ENCODE measurements at regions not wholly inside any gene's neighbourhood (a gene's known extent, or its start where the extent isn't known, plus 50 kb on each side); places are given as distances from the start of the nearest gene placed in this dataset.

DNA sequence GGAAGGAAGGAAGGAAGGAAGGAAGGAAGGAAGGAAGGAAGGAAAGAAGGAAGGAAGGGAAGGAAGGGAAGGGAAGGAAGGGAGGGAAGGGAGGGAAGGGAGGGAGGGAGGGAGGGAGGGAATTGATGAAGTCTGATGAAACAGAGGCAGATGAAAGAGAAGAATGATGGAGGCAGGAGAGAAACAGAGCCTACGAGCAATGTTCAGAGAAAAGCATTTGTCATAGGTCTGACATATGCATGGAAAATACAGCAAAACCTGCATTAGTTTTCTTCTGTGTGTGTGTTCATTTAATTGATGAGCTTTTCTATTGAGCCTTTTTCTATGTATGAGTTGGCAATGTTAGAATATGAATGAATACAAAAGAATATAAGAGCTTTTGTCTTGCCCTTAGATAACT lies 343.4 kb downstream of the GXYLT1 start:
- TF ChIP-seq, protein P1, sequence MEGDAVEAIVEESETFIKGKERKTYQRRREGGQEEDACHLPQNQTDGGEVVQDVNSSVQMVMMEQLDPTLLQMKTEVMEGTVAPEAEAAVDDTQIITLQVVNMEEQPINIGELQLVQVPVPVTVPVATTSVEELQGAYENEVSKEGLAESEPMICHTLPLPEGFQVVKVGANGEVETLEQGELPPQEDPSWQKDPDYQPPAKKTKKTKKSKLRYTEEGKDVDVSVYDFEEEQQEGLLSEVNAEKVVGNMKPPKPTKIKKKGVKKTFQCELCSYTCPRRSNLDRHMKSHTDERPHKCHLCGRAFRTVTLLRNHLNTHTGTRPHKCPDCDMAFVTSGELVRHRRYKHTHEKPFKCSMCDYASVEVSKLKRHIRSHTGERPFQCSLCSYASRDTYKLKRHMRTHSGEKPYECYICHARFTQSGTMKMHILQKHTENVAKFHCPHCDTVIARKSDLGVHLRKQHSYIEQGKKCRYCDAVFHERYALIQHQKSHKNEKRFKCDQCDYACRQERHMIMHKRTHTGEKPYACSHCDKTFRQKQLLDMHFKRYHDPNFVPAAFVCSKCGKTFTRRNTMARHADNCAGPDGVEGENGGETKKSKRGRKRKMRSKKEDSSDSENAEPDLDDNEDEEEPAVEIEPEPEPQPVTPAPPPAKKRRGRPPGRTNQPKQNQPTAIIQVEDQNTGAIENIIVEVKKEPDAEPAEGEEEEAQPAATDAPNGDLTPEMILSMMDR (IDR thresholded peaks at IDR 0.05) = no peak
- no peak for TF ChIP-seq POLR2A (IDR thresholded peaks at IDR 0.05)
- TF ChIP-seq EP300 (IDR thresholded peaks at IDR 0.05) = no peak
- no peak for TF ChIP-seq POLR2AphosphoS5 (IDR thresholded peaks at IDR 0.05)
- Histone ChIP-seq H3K27me3 (no peaks in the 10 kb centered on the region), H3K4me1 (no peaks in the 10 kb centered on the region), H3K4me3 (no peak overlapping the region), H3K36me3 (no peaks in the 10 kb centered on the region), H3K27ac (no peak overlapping the region), H3K9me3 (no peaks in the 10 kb centered on the region)
- ATAC-seq (ENCODE audit: low FRiP score in 2 of 2) (no peak), DNase-seq (no peak)
- WGBS, 2 donors = 90 to 95% methylated on average over 1 of the region's 1 CpG

DNA sequence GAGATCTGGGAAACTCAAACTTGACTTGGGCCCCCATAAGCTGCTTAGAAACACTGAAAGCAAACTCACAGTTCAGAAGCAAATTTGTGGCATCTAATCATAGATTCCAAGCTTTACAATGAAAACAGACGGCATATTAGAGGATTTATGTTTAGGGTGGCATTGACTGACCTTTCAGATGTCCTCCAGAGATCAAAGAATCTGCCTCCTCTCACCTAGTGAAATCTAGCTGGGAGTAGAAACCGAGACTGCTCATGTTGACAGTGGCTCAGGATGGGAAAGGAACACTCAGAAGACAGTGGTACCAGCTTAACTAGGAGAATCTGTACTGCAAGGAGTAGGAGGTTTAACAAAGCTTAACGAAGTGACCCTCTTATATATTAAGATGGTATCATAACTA lies 345.0 kb downstream of the GXYLT1 start:
- H3K36me3 ChIP-seq = no peaks in the 10 kb centered on the region
- DNase-seq = no peak
- no peak overlapping the region for H3K4me3 ChIP-seq
- no peaks in the 10 kb centered on the region for H3K9me3 ChIP-seq
- H3K27ac ChIP-seq = no peak overlapping the region
- no peak for ATAC-seq (ENCODE audit: low FRiP score in 2 of 2)
- TF ChIP-seq, protein P1 (IDR thresholded peaks at IDR 0.05) = no peak
- TF ChIP-seq POLR2A (IDR thresholded peaks at IDR 0.05) = no peak
- no peak for TF ChIP-seq POLR2AphosphoS5 (IDR thresholded peaks at IDR 0.05)
- TF ChIP-seq EP300 (IDR thresholded peaks at IDR 0.05) = no peak
- WGBS, 2 donors = 93 to 98% methylated on average over 3 of the region's 3 CpGs
- H3K4me1 ChIP-seq = no peaks in the 10 kb centered on the region
- no peaks in the 10 kb centered on the region for H3K27me3 ChIP-seq

DNA sequence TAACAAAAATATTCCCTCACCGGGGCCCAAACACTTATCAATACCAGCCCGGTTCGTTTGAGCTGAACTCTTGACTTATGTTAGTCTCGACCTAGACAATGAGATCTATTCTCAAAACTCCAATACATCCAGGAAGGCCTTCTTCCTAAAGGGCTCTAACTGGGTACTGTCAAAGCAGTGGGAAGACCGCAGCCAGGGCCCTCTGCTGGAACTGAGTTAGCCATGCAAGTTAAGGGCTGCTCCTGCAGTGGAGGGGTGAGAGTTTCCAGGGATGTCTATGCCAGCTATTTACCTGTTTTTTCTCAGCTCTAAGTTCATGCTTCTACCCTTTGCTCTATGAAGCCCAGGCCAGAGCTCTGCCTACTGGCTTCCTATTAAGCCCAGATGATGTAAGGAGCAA lies 348.8 kb downstream of the GXYLT1 start:
- no peak for TF ChIP-seq POLR2AphosphoS5 (IDR thresholded peaks at IDR 0.05)
- no peak for TF ChIP-seq POLR2A (IDR thresholded peaks at IDR 0.05)
- TF ChIP-seq EP300 (IDR thresholded peaks at IDR 0.05) = no peak
- TF ChIP-seq, protein P1 (IDR thresholded peaks at IDR 0.05) = no peak
- ATAC-seq (ENCODE audit: low FRiP score in 2 of 2) = no peak
- H3K4me1 ChIP-seq = peaks cover 0 to 2% (median 0%) of the 10 kb centered on the region in 4 donors
- H3K27ac ChIP-seq = no peak overlapping the region
- H3K36me3 ChIP-seq = no peaks in the 10 kb centered on the region
- no peak for DNase-seq
- no peak overlapping the region for H3K4me3 ChIP-seq
- WGBS, 2 donors = 93 to 96% methylated on average over 5 of the region's 5 CpGs
- H3K9me3 ChIP-seq = peaks cover 5 to 8% (median 6%) of the 10 kb centered on the region in 4 donors
- H3K27me3 ChIP-seq = no peaks in the 10 kb centered on the region

DNA sequence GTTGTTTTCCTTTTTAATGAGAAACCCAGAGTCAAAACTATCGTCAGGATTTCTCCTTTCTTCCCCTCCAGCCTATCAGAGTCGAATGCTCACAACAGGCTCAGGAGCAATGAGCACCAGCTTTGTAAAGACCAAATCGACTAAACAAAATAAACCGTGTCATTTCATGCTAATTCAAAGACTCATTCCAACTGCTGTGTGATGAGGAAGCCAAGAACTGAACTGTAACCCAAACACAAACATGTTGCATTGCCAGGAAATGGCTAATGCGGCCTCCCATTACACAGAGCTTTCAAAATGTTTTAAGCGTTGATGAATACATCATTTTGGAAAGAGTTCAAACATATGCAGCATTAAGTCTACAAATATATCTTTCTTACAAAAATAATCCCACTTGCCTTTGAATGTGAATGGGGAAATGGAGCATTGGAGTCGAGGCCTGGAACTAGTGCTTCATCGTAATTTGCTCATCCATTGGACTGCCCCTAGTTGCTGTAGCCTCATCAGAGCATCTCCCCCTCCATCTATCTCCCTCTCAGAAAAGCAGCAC lies 349.5 kb downstream of the GXYLT1 start:
- Histone ChIP-seq H3K27ac (no peak overlapping the region), H3K4me1 (peaks cover 0 to 2% (median 0%) of the 10 kb centered on the region in 4 donors), H3K27me3 (no peaks in the 10 kb centered on the region), H3K9me3 (peaks cover 5 to 9% (median 7%) of the 10 kb centered on the region in 4 donors), H3K36me3 (no peaks in the 10 kb centered on the region), H3K4me3 (no peak overlapping the region)
- TF ChIP-seq POLR2AphosphoS5 (IDR thresholded peaks at IDR 0.05) = no peak
- DNase-seq (no peak), ATAC-seq (ENCODE audit: low FRiP score in 2 of 2) (peak in 1 of 2 donors; percentile 35)
- WGBS, 2 donors = 47 to 53% methylated on average over 8 of the region's 8 CpGs

DNA sequence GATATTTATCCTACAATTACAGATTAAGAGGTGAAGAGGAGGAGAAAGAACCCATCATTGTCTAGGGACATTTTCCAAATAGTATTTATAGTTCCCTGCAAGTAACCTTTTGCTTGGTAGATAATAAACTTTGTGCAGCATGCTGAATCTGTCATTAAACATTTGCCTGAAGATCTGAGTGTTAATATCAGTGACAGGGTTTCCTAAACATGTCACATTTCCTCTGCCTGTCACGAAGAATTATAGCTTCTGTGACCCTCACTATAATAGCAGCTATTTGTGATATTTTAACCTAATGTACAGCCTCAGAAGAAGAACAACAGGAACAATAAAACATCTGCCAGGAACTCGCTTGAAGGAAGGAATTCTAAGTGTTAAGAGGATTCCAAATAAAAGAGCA lies 350.3 kb downstream of the GXYLT1 start:
- H3K36me3 ChIP-seq = no peaks in the 10 kb centered on the region

More for the DNA sequence above, 350.3 kb downstream of the GXYLT1 start:
- Histone ChIP-seq H3K9me3 (peaks cover 5 to 9% (median 7%) of the 10 kb centered on the region in 4 donors), H3K4me3 (no peak overlapping the region), H3K27ac (no peak overlapping the region), H3K4me1 (peaks cover 0 to 2% (median 0%) of the 10 kb centered on the region in 4 donors), H3K27me3 (no peaks in the 10 kb centered on the region)
- WGBS, 2 donors = 29 to 45% methylated on average over 2 of the region's 2 CpGs
- TF ChIP-seq, protein P1 (IDR thresholded peaks at IDR 0.05) = no peak
- TF ChIP-seq POLR2AphosphoS5 (IDR thresholded peaks at IDR 0.05) (no peak), POLR2A (IDR thresholded peaks at IDR 0.05) (no peak), EP300 (IDR thresholded peaks at IDR 0.05) (no peak)
- DNase-seq = no peak
- no peak for ATAC-seq (ENCODE audit: low FRiP score in 2 of 2)
